SU-DHL-6 (cell line): ENCODE measurements at regions not wholly inside any gene's neighbourhood (a gene's known extent, or its start where the extent isn't known, plus 50 kb on each side); places are given as distances from the start of the nearest gene placed in this dataset.

ENCODE experiments used
- H2AFZ ChIP-seq: fragments of 200-600 bp; sonication (generic); 2 replicates; pipeline ENCODE4 v1.6.1; 2014; ENCODE audit warnings: low read depth, mild to moderate bottlenecking, moderate library complexity, mixed read lengths, antibody characterized with exemption, low read length; ENCODE audit not compliant: severe bottlenecking
- H3F3A ChIP-seq: fragments of 200-600 bp; shearing (Covaris generic); 2 replicates; pipeline ENCODE4 v1.6.0; 2016; ENCODE audit warnings: antibody characterized with exemption, mild to moderate bottlenecking; ENCODE audit not compliant: insufficient read depth
- H3K27ac ChIP-seq: fragments of 200-600 bp; sonication (generic); 2 replicates; pipeline ENCODE4 v1.5.1; 2016; ENCODE audit warnings: low read depth, mild to moderate bottlenecking, low read length, moderate library complexity, mixed read lengths
- H3K27me3 ChIP-seq: fragments of 200-600 bp; sonication (generic), shearing (Covaris generic); 2 replicates; pipeline ENCODE4 v1.6.0; 2014; ENCODE audit warnings: mild to moderate bottlenecking, low read length
- H3K36me3 ChIP-seq: fragments of 200-600 bp; sonication (generic); 2 replicates; pipeline ENCODE4 v1.6.1; 2014; ENCODE audit warnings: mild to moderate bottlenecking, low read length, mixed read lengths
- H3K4me2 ChIP-seq: fragments of 300-600, 200-600 bp; shearing (Covaris generic), sonication (generic); 2 replicates; pipeline ENCODE4 v1.6.0; 2014; ENCODE audit warnings: low read length, low read depth, mild to moderate bottlenecking; ENCODE audit not compliant: poor library complexity, severe bottlenecking
- H3K4me3 ChIP-seq: fragments of 200-600 bp; sonication (generic); 2 replicates; pipeline ENCODE4 v1.5.1; 2014; ENCODE audit warnings: antibody characterized with exemption, low read length, mild to moderate bottlenecking, mixed read lengths; ENCODE audit not compliant: insufficient read depth, poor library complexity, severe bottlenecking
- H3K79me2 ChIP-seq: fragments of 200-600 bp; sonication (generic); 2 replicates; pipeline ENCODE4 v1.6.1; 2014; ENCODE audit warnings: mild to moderate bottlenecking, low read length, moderate library complexity; ENCODE audit not compliant: insufficient read depth
- H3K9ac ChIP-seq: fragments of 200-600 bp; sonication (generic); 2 replicates; pipeline ENCODE4 v1.7.0; 2014; ENCODE audit warnings: mild to moderate bottlenecking, low read length
- H3K9me2 ChIP-seq: fragments of 200-600 bp; sonication (generic); replicated peaks from 2 replicates; pipeline ENCODE4 v1.6.1; 2014; ENCODE audit warnings: low read length; ENCODE audit not compliant: insufficient read depth
- H3K9me3 ChIP-seq: fragments of 200-600 bp; sonication (generic); 2 replicates; pipeline ENCODE4 v1.6.1; 2014; ENCODE audit warnings: low read length, mixed read lengths; ENCODE audit not compliant: insufficient read depth
- H4K20me1 ChIP-seq: fragments of 200-600 bp; sonication (generic); 2 replicates; pipeline ENCODE4 v1.6.1; 2014; ENCODE audit warnings: low read depth, mild to moderate bottlenecking, antibody characterized with exemption, low read length, moderate library complexity, mixed read lengths
- CTCF ChIP-seq: fragments of 200-600 bp; sonication (generic); IDR thresholded peaks from one replicate; pipeline ENCODE4 v1.5.1; 2017; ENCODE audit warnings: antibody characterized with exemption, mild to moderate bottlenecking, low read length, moderate library complexity; ENCODE audit not compliant: insufficient read depth, poor library complexity, severe bottlenecking
- EZH2phosphoT487 ChIP-seq: fragments of 200-600 bp; sonication (generic), shearing (Covaris generic); conservative IDR thresholded peaks from 2 replicates; pipeline ENCODE4 v1.6.1; 2018; ENCODE audit warnings: mild to moderate bottlenecking, antibody characterized with exemption, low read length, moderate library complexity, mixed read lengths

- TF ChIP-seq CTCF: peak; percentile 50
- no peak for TF ChIP-seq EZH2phosphoT487
- Histone ChIP-seq H3K9me2 (no peaks in the 10 kb centered on the region), H3K4me2 (no peak overlapping the region), H3K27me3 (no peaks in the 10 kb centered on the region), H3F3A (0 out of 2 replicates have a peak, but pooled peaks cover 7% of the 10 kb centered on the region), H3K9ac (no peak overlapping the region), H4K20me1 (no peaks in the 10 kb centered on the region), H3K79me2 (no peaks in the 10 kb centered on the region), H3K27ac (no peak overlapping the region), H3K9me3 (no peaks in the 10 kb centered on the region; the same call in 1 of the 2 replicates), H2AFZ (no peak overlapping the region), H3K4me3 (no peak overlapping the region), H3K36me3 (no peaks in the 10 kb centered on the region)
Measured at GRCh38 chr11:71370895-71371673, 77.1 kb downstream of the DHCR7 start.

GRCh38 chr11:71370020-71370747 lies 78.0 kb downstream of the DHCR7 start:
- H3K4me2 ChIP-seq: no peak overlapping the region
- no peak overlapping the region for H3K27ac ChIP-seq
- TF ChIP-seq EZH2phosphoT487: no peak
- TF ChIP-seq CTCF: no peak
- H3K9ac ChIP-seq: no peak overlapping the region
- H3K36me3 ChIP-seq: no peaks in the 10 kb centered on the region
- H4K20me1 ChIP-seq: no peaks in the 10 kb centered on the region
- no peaks in the 10 kb centered on the region for H3K27me3 ChIP-seq
- H3F3A ChIP-seq: 0 out of 2 replicates have a peak, but pooled peaks cover 7% of the 10 kb centered on the region
- H3K9me2 ChIP-seq: no peaks in the 10 kb centered on the region
- no peak overlapping the region for H2AFZ ChIP-seq
- H3K79me2 ChIP-seq: no peaks in the 10 kb centered on the region
- no peak overlapping the region for H3K4me3 ChIP-seq
- no peaks in the 10 kb centered on the region; the same call in 1 of the 2 replicates for H3K9me3 ChIP-seq

DNA sequence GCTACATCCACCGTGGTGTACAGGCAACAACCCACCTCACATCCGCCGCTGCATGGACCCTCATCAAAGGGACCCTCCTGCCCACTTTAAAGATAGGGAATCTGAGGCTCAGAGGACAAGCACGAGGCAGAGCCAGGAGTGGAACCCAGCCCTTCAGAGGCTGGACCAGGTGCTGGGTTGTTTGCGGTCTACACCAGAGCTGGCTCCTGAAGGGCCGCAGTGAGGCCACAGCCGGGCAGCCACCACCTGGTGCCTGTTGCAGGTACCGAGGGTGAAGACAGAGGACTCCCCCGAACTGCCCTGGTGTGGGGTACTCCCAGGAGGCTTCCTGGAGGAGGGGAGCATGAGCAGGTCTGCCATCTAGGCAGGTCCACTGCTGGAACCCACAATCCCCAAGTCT lies 78.8 kb downstream of the DHCR7 start:
- no peaks in the 10 kb centered on the region for H3K27me3 ChIP-seq
- no peaks in the 10 kb centered on the region for H3K9me2 ChIP-seq
- no peak overlapping the region for H2AFZ ChIP-seq
- H4K20me1 ChIP-seq: no peaks in the 10 kb centered on the region
- no peaks in the 10 kb centered on the region for H3K36me3 ChIP-seq
- no peak overlapping the region for H3K27ac ChIP-seq
- 0 out of 2 replicates have a peak, but pooled peaks cover 7% of the 10 kb centered on the region for H3F3A ChIP-seq
- H3K4me3 ChIP-seq: no peak overlapping the region
- H3K79me2 ChIP-seq: no peaks in the 10 kb centered on the region
- no peak overlapping the region for H3K9ac ChIP-seq
- H3K4me2 ChIP-seq: no peak overlapping the region
- TF ChIP-seq CTCF (no peak), EZH2phosphoT487 (no peak)
- no peaks in the 10 kb centered on the region for H3K9me3 ChIP-seq
